Skeletal muscle satellite cell (primary cell): ENCODE measurements at regions not wholly inside any gene's neighbourhood (a gene's known extent, or its start where the extent isn't known, plus 50 kb on each side); places are given as distances from the start of the nearest gene placed in this dataset.

Experiments
- H3K27me3 ChIP-seq: 2 replicates; pipeline ENCODE4 v1.7.0; 2013; ENCODE audit warnings: low read length; ENCODE audit not compliant: control insufficient read depth, insufficient read depth
- H3K36me3 ChIP-seq: 2 replicates; pipeline ENCODE4 v1.7.0; 2013; ENCODE audit warnings: mild to moderate bottlenecking, control low read depth, low read length; ENCODE audit not compliant: insufficient read depth
- H3K4me1 ChIP-seq: 2 replicates; pipeline ENCODE4 v1.7.0; 2013; ENCODE audit warnings: low read length; ENCODE audit not compliant: control insufficient read depth, insufficient read depth
- H3K4me2 ChIP-seq: 2 replicates; pipeline ENCODE4 v1.7.0; 2013; ENCODE audit warnings: mild to moderate bottlenecking, low read length
- H3K4me3 ChIP-seq: 2 replicates; pipeline ENCODE4 v1.7.0; 2013; ENCODE audit warnings: low read length
- H3K9ac ChIP-seq: 2 replicates; pipeline ENCODE4 v1.7.0; 2013; ENCODE audit warnings: mild to moderate bottlenecking, low read depth, low read length, moderate library complexity
- H3K9me3 ChIP-seq: replicated peaks from 2 replicates; pipeline ENCODE4 v1.7.0; 2013; ENCODE audit warnings: mild to moderate bottlenecking, control low read depth, low read length

DNA sequence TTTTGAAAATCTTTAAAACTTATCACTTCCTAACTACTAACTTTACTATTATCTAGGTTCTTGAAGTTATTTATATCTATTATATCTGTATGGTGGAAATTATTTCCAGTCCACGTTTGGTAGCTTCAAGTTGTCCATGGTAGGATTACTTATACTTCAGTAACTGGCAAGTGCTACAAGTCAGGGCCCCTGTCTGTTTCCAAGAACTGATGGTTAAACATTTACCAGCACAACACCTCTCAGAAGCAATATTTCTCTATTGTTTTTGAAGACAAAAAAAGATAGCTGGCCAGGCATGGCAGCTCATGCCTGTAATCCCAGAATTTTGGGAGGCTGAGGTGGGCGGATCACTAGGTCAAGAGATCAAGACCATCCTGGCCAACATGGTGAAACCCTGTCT lies 240.4 kb upstream of the RHOBTB1 start:
- Histone ChIP-seq H3K9ac (no peak overlapping the region), H3K4me2 (no peak overlapping the region), H3K9me3 (no peaks in the 10 kb centered on the region), H3K4me1 (no peaks in the 10 kb centered on the region), H3K36me3 (no peaks in the 10 kb centered on the region), H3K4me3 (no peak overlapping the region), H3K27me3 (peaks cover 6% of the 10 kb centered on the region)

DNA sequence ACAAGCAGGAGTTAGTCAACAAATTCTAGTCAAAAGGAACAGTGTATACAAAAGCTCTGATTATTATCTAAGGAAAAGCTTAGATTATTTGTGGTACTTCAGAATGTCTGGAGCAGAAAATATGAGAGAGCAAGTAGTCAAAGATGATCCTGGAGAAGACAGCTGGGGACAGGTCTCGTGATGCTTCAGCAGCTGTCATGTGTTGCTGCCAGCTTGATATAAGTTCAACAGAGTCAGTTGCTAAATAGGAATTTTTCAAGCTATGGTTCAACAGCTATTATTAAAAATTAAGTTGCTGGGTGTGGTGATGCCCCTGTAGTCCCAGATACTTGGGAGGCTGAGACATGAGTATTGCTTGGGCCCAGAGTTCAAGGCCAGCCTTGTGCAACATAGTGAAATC lies 240.0 kb upstream of the RHOBTB1 start:
- Histone ChIP-seq H3K36me3 (no peaks in the 10 kb centered on the region), H3K9me3 (no peaks in the 10 kb centered on the region), H3K27me3 (peaks cover 6% of the 10 kb centered on the region), H3K4me2 (no peak overlapping the region), H3K4me1 (no peaks in the 10 kb centered on the region), H3K4me3 (no peak overlapping the region), H3K9ac (no peak overlapping the region)

DNA sequence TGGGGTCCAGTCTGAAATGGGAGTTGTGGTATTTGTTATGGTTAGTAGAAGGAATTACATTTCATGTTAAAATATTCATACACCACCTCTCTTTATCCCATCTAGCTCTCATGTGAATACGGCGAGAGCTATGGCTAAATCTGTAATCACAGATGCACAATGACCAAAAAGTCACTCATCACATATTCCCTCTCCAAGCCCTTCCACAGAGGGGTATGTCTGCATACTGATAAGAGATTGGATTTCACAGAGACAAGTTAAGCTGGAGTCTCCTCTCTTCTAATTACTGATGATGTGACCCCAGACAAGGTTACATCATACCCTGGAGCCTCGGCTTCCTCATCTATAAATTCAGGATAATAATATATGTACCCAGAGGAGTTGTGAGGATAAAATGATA lies 237.8 kb upstream of the RHOBTB1 start:
- Histone ChIP-seq H3K9me3 (no peaks in the 10 kb centered on the region), H3K4me2 (no peak overlapping the region), H3K9ac (no peak overlapping the region)

DNA sequence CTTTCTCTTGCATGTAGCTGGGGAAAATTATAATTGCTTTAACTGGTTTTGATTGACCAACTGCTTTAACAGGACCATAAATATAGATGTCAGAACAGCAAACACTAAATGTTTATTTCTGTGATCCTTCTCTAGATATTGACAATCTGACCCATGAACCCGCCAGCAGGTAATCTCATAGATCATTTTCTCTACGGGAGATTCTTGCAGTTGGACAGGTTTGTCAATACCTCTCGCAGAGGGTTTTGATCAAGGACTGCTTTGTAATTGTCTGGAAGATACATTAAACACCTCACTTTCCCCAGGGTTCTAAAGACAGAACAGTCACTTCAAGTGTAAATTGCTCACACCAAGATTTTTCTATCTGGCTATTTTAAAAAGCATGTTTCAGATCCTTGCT lies 235.8 kb upstream of the RHOBTB1 start:
- H3K36me3 ChIP-seq = no peaks in the 10 kb centered on the region
- no peak overlapping the region for H3K9ac ChIP-seq
- H3K4me3 ChIP-seq = no peak overlapping the region
- H3K9me3 ChIP-seq = no peaks in the 10 kb centered on the region
- no peaks in the 10 kb centered on the region for H3K4me1 ChIP-seq
- H3K4me2 ChIP-seq = no peak overlapping the region
- peaks cover 6% of the 10 kb centered on the region for H3K27me3 ChIP-seq

More for the DNA sequence above, 237.8 kb upstream of the RHOBTB1 start:
- Histone ChIP-seq H3K36me3 (no peaks in the 10 kb centered on the region), H3K4me3 (no peak overlapping the region), H3K4me1 (no peaks in the 10 kb centered on the region), H3K27me3 (peaks cover 6% of the 10 kb centered on the region)

DNA sequence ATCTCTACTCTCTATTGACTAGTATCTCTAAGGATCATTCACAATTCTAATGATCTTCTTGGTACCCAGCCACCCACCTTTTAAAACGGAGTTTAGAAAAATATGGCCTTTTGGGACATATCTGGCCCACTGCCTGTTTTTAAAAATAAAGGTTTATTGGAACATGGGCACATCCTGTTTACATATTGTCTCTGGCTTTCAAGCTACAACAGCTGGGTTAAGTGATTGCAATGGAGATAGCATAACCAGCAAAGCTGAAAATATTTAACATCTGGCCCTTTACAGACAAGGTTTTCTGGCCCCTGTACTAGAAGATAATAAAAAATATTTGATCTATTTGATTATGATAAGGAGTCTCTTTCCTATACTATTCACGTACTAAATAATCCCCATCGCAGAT lies 232.4 kb upstream of the RHOBTB1 start:
- no peak overlapping the region for H3K4me2 ChIP-seq
- no peaks in the 10 kb centered on the region for H3K4me1 ChIP-seq
- H3K36me3 ChIP-seq = no peaks in the 10 kb centered on the region
- H3K9me3 ChIP-seq = no peaks in the 10 kb centered on the region
- H3K9ac ChIP-seq = no peak overlapping the region
- no peak overlapping the region for H3K4me3 ChIP-seq
- H3K27me3 ChIP-seq = peaks cover 11% of the 10 kb centered on the region

DNA sequence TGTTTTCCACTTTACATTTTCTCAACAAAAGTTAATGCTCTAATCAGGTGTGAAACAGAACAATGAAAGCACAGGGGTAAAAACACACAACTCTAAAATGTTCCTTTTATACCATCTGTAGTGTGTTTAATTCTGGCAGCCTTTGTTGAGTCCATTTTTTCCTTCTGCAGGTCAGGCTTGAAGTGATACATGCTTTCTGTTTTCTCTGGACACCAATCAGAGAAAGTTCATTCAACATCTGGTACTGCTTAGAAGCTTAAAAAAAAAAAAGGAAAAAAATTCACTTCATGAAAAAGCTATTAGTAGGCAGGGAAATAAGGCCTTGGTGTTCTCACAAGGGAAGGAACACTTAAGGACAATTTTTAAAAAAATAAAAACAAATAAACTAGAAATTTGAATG lies 231.3 kb upstream of the RHOBTB1 start:
- H3K9me3 ChIP-seq = no peaks in the 10 kb centered on the region
- H3K27me3 ChIP-seq = peaks cover 11% of the 10 kb centered on the region
- no peaks in the 10 kb centered on the region for H3K4me1 ChIP-seq
- H3K36me3 ChIP-seq = no peaks in the 10 kb centered on the region
- no peak overlapping the region for H3K4me2 ChIP-seq
- H3K9ac ChIP-seq = no peak overlapping the region
- H3K4me3 ChIP-seq = no peak overlapping the region

DNA sequence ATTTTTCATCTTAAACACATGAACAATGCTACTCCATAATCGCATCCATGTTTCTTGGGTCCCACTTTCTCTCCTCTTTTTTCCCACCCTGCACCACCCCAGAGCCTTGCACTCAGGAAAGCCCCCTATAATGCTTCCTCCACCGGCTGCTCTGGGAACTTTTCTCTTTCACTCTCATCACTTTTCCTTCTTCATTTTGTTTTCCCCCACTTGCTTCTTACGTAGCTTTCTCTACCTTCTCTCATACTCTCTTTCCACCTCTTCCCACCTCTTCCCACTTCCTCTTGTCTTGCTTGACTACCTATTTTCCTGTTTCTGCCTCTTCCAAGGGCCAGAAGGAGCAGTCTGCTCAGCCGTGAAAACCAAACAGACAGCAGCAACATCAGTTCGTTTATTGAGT lies 229.5 kb upstream of the RHOBTB1 start:
- peaks cover 11% of the 10 kb centered on the region for H3K27me3 ChIP-seq
- H3K36me3 ChIP-seq = no peaks in the 10 kb centered on the region
- no peaks in the 10 kb centered on the region for H3K4me1 ChIP-seq
- H3K4me2 ChIP-seq = no peak overlapping the region
- H3K4me3 ChIP-seq = no peak overlapping the region
- H3K9ac ChIP-seq = no peak overlapping the region
- H3K9me3 ChIP-seq = no peaks in the 10 kb centered on the region

DNA sequence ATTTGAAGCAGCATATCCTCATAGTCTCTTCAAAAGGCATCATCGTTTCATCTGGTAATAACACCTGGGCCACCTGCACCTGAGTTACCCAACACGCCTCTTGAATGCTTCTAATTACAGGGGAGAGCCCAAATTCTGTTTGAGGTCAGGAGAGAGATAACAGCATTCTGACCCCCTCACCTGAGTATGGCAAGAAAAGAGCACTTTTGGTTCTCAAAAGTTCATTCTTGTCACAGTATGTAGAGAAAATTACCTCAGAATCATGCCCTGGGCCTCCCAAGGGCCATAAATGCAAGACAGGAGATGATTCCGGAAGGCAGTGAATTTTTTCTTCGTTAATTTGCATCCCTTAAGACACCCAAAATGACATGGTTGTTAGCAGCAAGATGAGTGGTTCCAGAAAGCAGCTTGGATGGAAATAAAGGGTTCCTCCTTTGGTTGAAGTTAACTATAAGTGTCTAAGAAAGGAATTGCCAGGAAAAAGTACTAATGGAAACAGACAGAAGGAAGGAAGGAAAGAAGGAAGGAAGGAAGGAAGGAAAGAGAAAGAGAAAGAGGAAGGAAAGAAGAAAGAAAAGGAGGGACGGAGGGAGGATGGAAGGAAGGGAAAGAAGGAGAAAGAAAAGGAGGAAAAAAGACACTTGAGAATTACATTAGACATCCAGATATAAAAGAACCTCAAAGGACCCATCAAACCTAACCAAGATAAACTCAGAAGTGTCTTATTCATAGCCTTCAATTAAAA lies 228.4 kb upstream of the RHOBTB1 start:
- Histone ChIP-seq H3K27me3 (peaks cover 11% of the 10 kb centered on the region), H3K4me2 (no peak overlapping the region), H3K4me3 (no peak overlapping the region), H3K36me3 (no peaks in the 10 kb centered on the region), H3K9ac (no peak overlapping the region), H3K9me3 (no peaks in the 10 kb centered on the region), H3K4me1 (no peaks in the 10 kb centered on the region)

DNA sequence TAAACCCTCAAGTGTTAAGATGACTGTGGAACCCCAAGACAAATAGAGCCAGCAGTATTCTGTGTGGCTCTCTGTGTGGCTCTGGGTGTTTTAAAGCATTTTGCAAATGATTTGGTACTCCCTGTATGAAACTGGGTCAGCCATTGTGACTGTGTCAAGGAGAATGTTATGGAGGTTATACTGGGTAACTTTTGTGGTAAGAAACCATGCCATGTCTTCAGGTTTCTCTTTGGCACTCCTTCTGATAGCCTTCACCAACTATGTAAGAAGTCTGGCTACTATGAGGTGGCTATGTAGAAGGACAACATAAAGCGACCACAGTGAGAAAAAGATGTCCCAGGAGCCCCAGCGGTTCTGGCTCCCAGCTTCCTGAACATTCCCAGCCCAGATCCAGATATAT lies 226.6 kb upstream of the RHOBTB1 start:
- no peaks in the 10 kb centered on the region for H3K36me3 ChIP-seq
- H3K4me3 ChIP-seq = no peak overlapping the region
- no peaks in the 10 kb centered on the region for H3K9me3 ChIP-seq
- peaks cover 11% of the 10 kb centered on the region for H3K27me3 ChIP-seq
- no peak overlapping the region for H3K4me2 ChIP-seq
- H3K9ac ChIP-seq = no peak overlapping the region
- no peaks in the 10 kb centered on the region for H3K4me1 ChIP-seq

DNA sequence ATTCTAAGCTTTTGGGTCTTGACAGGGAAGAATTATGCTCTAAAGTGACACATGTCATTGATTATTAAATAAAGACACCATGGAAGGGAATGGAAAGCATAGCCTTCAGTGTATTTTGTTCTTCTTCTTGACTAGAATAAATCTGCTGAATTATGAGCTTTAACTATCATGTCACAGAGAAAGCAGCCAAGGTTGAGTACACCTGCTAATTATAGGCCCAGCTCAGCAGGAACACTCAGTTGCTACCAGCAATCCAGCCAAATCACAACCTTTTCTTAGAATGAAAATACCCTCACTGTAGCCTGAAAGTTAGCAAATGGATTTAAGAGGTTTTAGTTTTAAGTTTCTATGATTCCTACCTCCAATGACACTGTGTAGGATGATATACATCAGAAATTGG lies 225.3 kb upstream of the RHOBTB1 start:
- no peaks in the 10 kb centered on the region for H3K36me3 ChIP-seq
- no peak overlapping the region for H3K9ac ChIP-seq
- H3K4me1 ChIP-seq = peaks cover 2% of the 10 kb centered on the region
- H3K4me2 ChIP-seq = no peak overlapping the region
- peaks cover 11% of the 10 kb centered on the region for H3K27me3 ChIP-seq
- no peak overlapping the region for H3K4me3 ChIP-seq
- no peaks in the 10 kb centered on the region for H3K9me3 ChIP-seq

DNA sequence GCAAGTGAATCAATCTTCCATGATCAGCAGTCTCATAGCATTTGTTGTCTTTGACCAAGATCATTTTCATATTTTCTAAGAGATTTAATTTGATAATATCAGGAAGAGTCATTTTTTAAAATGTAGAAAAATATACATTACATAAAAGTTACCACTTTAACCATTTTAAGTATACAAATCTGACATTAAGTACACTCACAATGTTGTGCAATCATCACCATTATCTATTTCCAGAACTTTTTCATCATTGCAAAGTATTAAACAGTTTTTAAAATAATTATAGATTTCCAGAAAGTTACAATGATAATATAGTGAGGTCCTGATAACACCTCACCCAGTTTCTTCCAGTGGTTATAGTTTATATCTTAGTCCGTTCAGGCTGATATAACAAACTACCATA lies 222.5 kb upstream of the RHOBTB1 start:
- Histone ChIP-seq H3K36me3 (no peaks in the 10 kb centered on the region), H3K4me1 (peaks cover 3% of the 10 kb centered on the region), H3K27me3 (no peaks in the 10 kb centered on the region), H3K4me3 (no peak overlapping the region), H3K9ac (no peak overlapping the region), H3K4me2 (no peak overlapping the region), H3K9me3 (no peaks in the 10 kb centered on the region)

DNA sequence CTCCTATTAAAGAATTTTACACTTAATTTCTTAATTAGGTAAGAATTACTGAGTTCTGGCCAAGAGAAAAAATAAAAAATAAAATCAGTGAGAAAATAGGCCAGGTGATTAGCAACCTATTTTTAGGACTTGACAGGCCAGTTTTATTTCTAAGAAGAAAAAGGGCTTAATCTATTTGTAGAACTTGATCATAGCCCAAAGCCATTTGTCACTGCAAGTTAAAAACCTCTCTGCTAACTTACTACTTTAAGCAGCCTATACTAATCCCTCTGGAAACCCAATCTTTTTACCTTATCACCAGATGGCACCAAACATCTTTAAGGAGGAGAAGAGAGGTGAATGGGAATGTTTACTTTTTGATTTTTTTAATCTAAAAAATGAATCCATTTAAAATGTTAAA lies 222.1 kb upstream of the RHOBTB1 start:
- peaks cover 3% of the 10 kb centered on the region for H3K4me1 ChIP-seq
- H3K4me3 ChIP-seq = no peak overlapping the region
- H3K4me2 ChIP-seq = no peak overlapping the region
- no peaks in the 10 kb centered on the region for H3K9me3 ChIP-seq
- H3K9ac ChIP-seq = no peak overlapping the region
- H3K36me3 ChIP-seq = no peaks in the 10 kb centered on the region
- H3K27me3 ChIP-seq = no peaks in the 10 kb centered on the region
